ENCODE measurements at regions not wholly inside any gene's neighbourhood (a gene's known extent, or its start where the extent isn't known, plus 50 kb on each side); places are given as distances from the start of the nearest gene placed in this dataset.

GRCh38 chr16:50955311-50955710 lies 195.8 kb downstream of the SALL1 start:
- ChIA-PET CTCF (interaction anchor here (0.6 kb wide), 1 partner anchor 1330 kb away, joined by 3 read pairs; no protein-coding TSS in a partner anchor), POLR2A (no interaction called here)
- Mint-ChIP-seq H3K36me3 (ENCODE audit: low read depth) (no peaks in the 10 kb centered on the region), H3K27me3 (no peaks in the 10 kb centered on the region), H3K27ac (no peak overlapping the region), H3K9me3 (no peaks in the 10 kb centered on the region), H3K4me1 (no peaks in the 10 kb centered on the region), H3K4me3 (no peak overlapping the region)
- no peak for DNase-seq

- H3K27ac Mint-ChIP-seq: no peak overlapping the region
- ChIA-PET CTCF (no interaction called here), POLR2A (no interaction called here)
- no peak overlapping the region for H3K4me3 Mint-ChIP-seq
- H3K36me3 Mint-ChIP-seq (ENCODE audit: low read depth): no peaks in the 10 kb centered on the region
- H3K27me3 Mint-ChIP-seq: no peaks in the 10 kb centered on the region
- no peaks in the 10 kb centered on the region for H3K9me3 Mint-ChIP-seq
- H3K4me1 Mint-ChIP-seq: no peaks in the 10 kb centered on the region
- no peak for DNase-seq
These were observed 196.6 kb downstream of the SALL1 start for GRCh38 chr16:50954469-50954868.

GRCh38 chr16:50953290-50953689 lies 197.8 kb downstream of the SALL1 start:
- POLR2A ChIA-PET: no interaction called here
- Mint-ChIP-seq H3K36me3 (ENCODE audit: low read depth) (no peaks in the 10 kb centered on the region), H3K4me1 (no peaks in the 10 kb centered on the region), H3K27me3 (no peaks in the 10 kb centered on the region), H3K4me3 (no peak overlapping the region), H3K27ac (no peak overlapping the region), H3K9me3 (no peaks in the 10 kb centered on the region)
- CTCF ChIA-PET: no interaction called here
- no peak for DNase-seq

- POLR2A ChIA-PET: no interaction called here
- no peak for DNase-seq
- H3K27me3 Mint-ChIP-seq: no peaks in the 10 kb centered on the region
- no peaks in the 10 kb centered on the region for H3K36me3 Mint-ChIP-seq (ENCODE audit: low read depth)
- no peaks in the 10 kb centered on the region for H3K9me3 Mint-ChIP-seq
- H3K4me3 Mint-ChIP-seq: no peak overlapping the region
- H3K27ac Mint-ChIP-seq: no peak overlapping the region
- CTCF ChIA-PET: no interaction called here
- no peaks in the 10 kb centered on the region for H3K4me1 Mint-ChIP-seq
These were observed 200.1 kb downstream of the SALL1 start for GRCh38 chr16:50950955-50951354.

- Mint-ChIP-seq H3K36me3 (ENCODE audit: low read depth) (no peaks in the 10 kb centered on the region), H3K27me3 (no peaks in the 10 kb centered on the region), H3K4me1 (no peaks in the 10 kb centered on the region), H3K27ac (no peak overlapping the region), H3K4me3 (no peak overlapping the region), H3K9me3 (no peaks in the 10 kb centered on the region)
- DNase-seq: no peak
- CTCF ChIA-PET: no interaction called here
- POLR2A ChIA-PET: no interaction called here
These were observed 202.7 kb downstream of the SALL1 start for GRCh38 chr16:50948268-50948930.

GRCh38 chr16:50947826-50948225 lies 203.2 kb downstream of the SALL1 start:
- Mint-ChIP-seq H3K27me3 (no peaks in the 10 kb centered on the region), H3K4me3 (no peak overlapping the region), H3K36me3 (ENCODE audit: low read depth) (no peaks in the 10 kb centered on the region), H3K9me3 (no peaks in the 10 kb centered on the region), H3K4me1 (no peaks in the 10 kb centered on the region), H3K27ac (no peak overlapping the region)
- POLR2A ChIA-PET: no interaction called here
- CTCF ChIA-PET: no interaction called here
- DNase-seq: no peak

GRCh38 chr16:50946606-50947005 lies 204.5 kb downstream of the SALL1 start:
- H3K4me3 Mint-ChIP-seq: no peak overlapping the region
- CTCF ChIA-PET: no interaction called here
- no peaks in the 10 kb centered on the region for H3K9me3 Mint-ChIP-seq
- no peaks in the 10 kb centered on the region for H3K27me3 Mint-ChIP-seq
- no peak overlapping the region for H3K27ac Mint-ChIP-seq
- POLR2A ChIA-PET: no interaction called here
- H3K36me3 Mint-ChIP-seq (ENCODE audit: low read depth): no peaks in the 10 kb centered on the region
- no peaks in the 10 kb centered on the region for H3K4me1 Mint-ChIP-seq
- no peak for DNase-seq

- no peaks in the 10 kb centered on the region for H3K27me3 Mint-ChIP-seq
- H3K4me3 Mint-ChIP-seq: no peak overlapping the region
- H3K27ac Mint-ChIP-seq: no peak overlapping the region
- CTCF ChIA-PET: no interaction called here
- POLR2A ChIA-PET: no interaction called here
- H3K36me3 Mint-ChIP-seq (ENCODE audit: low read depth): no peaks in the 10 kb centered on the region
- H3K4me1 Mint-ChIP-seq: no peaks in the 10 kb centered on the region
- DNase-seq: no peak
- no peaks in the 10 kb centered on the region for H3K9me3 Mint-ChIP-seq
These were observed 204.2 kb downstream of the CYLD start for GRCh38 chr16:50946098-50946497.

- ChIA-PET POLR2A (no interaction called here), CTCF (no interaction called here)
- Mint-ChIP-seq H3K4me3 (no peak overlapping the region), H3K9me3 (no peaks in the 10 kb centered on the region), H3K36me3 (ENCODE audit: low read depth) (no peaks in the 10 kb centered on the region), H3K4me1 (no peaks in the 10 kb centered on the region), H3K27ac (no peak overlapping the region), H3K27me3 (no peaks in the 10 kb centered on the region)
- DNase-seq: no peak
These were observed 203.3 kb downstream of the CYLD start for GRCh38 chr16:50945171-50945570.

- Mint-ChIP-seq H3K27me3 (no peaks in the 10 kb centered on the region), H3K27ac (no peak overlapping the region), H3K9me3 (no peaks in the 10 kb centered on the region), H3K36me3 (ENCODE audit: low read depth) (no peaks in the 10 kb centered on the region), H3K4me1 (no peaks in the 10 kb centered on the region), H3K4me3 (no peak overlapping the region)
- ChIA-PET POLR2A (no interaction called here), CTCF (no interaction called here)
- DNase-seq: no peak
These were observed 202.6 kb downstream of the CYLD start for GRCh38 chr16:50944436-50944835.

GRCh38 chr16:50944033-50944432 lies 202.1 kb downstream of the CYLD start:
- POLR2A ChIA-PET: no interaction called here
- H3K27ac Mint-ChIP-seq: no peak overlapping the region
- no peaks in the 10 kb centered on the region for H3K36me3 Mint-ChIP-seq (ENCODE audit: low read depth)
- DNase-seq: no peak
- H3K27me3 Mint-ChIP-seq: no peaks in the 10 kb centered on the region
- CTCF ChIA-PET: no interaction called here
- no peaks in the 10 kb centered on the region for H3K9me3 Mint-ChIP-seq
- H3K4me1 Mint-ChIP-seq: no peaks in the 10 kb centered on the region
- no peak overlapping the region for H3K4me3 Mint-ChIP-seq

- ChIA-PET CTCF (no interaction called here), POLR2A (no interaction called here)
- no peak for DNase-seq
- Mint-ChIP-seq H3K36me3 (ENCODE audit: low read depth) (no peaks in the 10 kb centered on the region), H3K4me3 (no peak overlapping the region), H3K27me3 (peaks cover 2% of the 10 kb centered on the region), H3K27ac (no peak overlapping the region), H3K4me1 (no peaks in the 10 kb centered on the region), H3K9me3 (no peaks in the 10 kb centered on the region)
These were observed 200.3 kb downstream of the CYLD start for GRCh38 chr16:50942143-50942542.

- DNase-seq: no peak
- POLR2A ChIA-PET: no interaction called here
- peaks cover 2% of the 10 kb centered on the region for H3K27me3 Mint-ChIP-seq
- no peaks in the 10 kb centered on the region for H3K9me3 Mint-ChIP-seq
- H3K4me1 Mint-ChIP-seq: no peaks in the 10 kb centered on the region
- no peaks in the 10 kb centered on the region for H3K36me3 Mint-ChIP-seq (ENCODE audit: low read depth)
- no peak overlapping the region for H3K4me3 Mint-ChIP-seq
- H3K27ac Mint-ChIP-seq: no peak overlapping the region
- CTCF ChIA-PET: no interaction called here
These were observed 199.8 kb downstream of the CYLD start for GRCh38 chr16:50941681-50942080.

GRCh38 chr16:50940275-50940854 lies 198.5 kb downstream of the CYLD start:
- POLR2A ChIA-PET: no interaction called here

More at GRCh38 chr16:50940275-50940854, 198.5 kb downstream of the CYLD start:
- H3K27ac Mint-ChIP-seq: no peak overlapping the region
- peaks cover 2% of the 10 kb centered on the region for H3K27me3 Mint-ChIP-seq
- no peaks in the 10 kb centered on the region for H3K36me3 Mint-ChIP-seq (ENCODE audit: low read depth)
- H3K4me3 Mint-ChIP-seq: no peak overlapping the region
- CTCF ChIA-PET: no interaction called here
- no peak for DNase-seq
- no peaks in the 10 kb centered on the region for H3K9me3 Mint-ChIP-seq
- H3K4me1 Mint-ChIP-seq: no peaks in the 10 kb centered on the region
